Dendritic cell treated with granulocyte-macrophage colony-stimulating factor and Interleukin-4, amounts not matched to agents 40 ng/mL and 50 ng/mL, for 4 days (primary cell): ENCODE measurements at regions not wholly inside any gene's neighbourhood (a gene's known extent, or its start where the extent isn't known, plus 50 kb on each side); places are given as distances from the start of the nearest gene placed in this dataset.
"Not testable (repeated sequence)": the region's sequence is repeated elsewhere in the genome, so short reads cannot be mapped to it uniquely, and the experiment has no call there.

Experiments used
- H3K27ac Mint-ChIP-seq: one replicate; pipeline ENCODE4 v1.8.0; 2022; ENCODE audit warnings: mild to moderate bottlenecking, mixed read lengths
- H3K27me3 Mint-ChIP-seq: one replicate; pipeline ENCODE4 v1.8.0; 2022; ENCODE audit warnings: mild to moderate bottlenecking, mixed read lengths
- H3K36me3 Mint-ChIP-seq: one replicate; pipeline ENCODE4 v1.8.0; 2022; ENCODE audit warnings: low read depth, mixed read lengths
- H3K4me1 Mint-ChIP-seq: one replicate; pipeline ENCODE4 v1.8.0; 2022; ENCODE audit warnings: low read depth, mixed read lengths
- H3K4me3 Mint-ChIP-seq: one replicate; pipeline ENCODE4 v1.8.0; 2022; ENCODE audit warnings: mild to moderate bottlenecking, moderate library complexity, mixed read lengths
- H3K9me3 Mint-ChIP-seq: one replicate; pipeline ENCODE4 v1.8.0; 2022; ENCODE audit warnings: mixed read lengths
- intact Hi-C: fragments of 100-400 bp; cut with micrococcal nuclease; formaldehyde crosslinking; loops from one replicate; pipeline ENCODE4 v1.15.0; 2022

GRCh38 chr13:37510441-37510840, 88.1 kb downstream of the POSTN start:
- Mint-ChIP-seq H3K27me3 (no peaks in the 10 kb centered on the region), H3K4me1 (no peaks in the 10 kb centered on the region), H3K36me3 (no peaks in the 10 kb centered on the region), H3K4me3 (no peak overlapping the region), H3K27ac (no peak overlapping the region), H3K9me3 (peaks cover 5% of the 10 kb centered on the region)
- intact Hi-C loops = no loop called here

- Mint-ChIP-seq H3K4me3 (no peak overlapping the region), H3K4me1 (no peaks in the 10 kb centered on the region), H3K27me3 (no peaks in the 10 kb centered on the region), H3K36me3 (no peaks in the 10 kb centered on the region), H3K9me3 (peaks cover 5% of the 10 kb centered on the region), H3K27ac (no peak overlapping the region)
- intact Hi-C loops = no loop called here
Measured at GRCh38 chr13:37505531-37505930, 93.0 kb downstream of the POSTN start.

- H3K36me3 Mint-ChIP-seq = no peaks in the 10 kb centered on the region
Measured at GRCh38 chr13:37504251-37504650, 94.3 kb downstream of the POSTN start.

GRCh38 chr13:37503287-37503686, 95.3 kb downstream of the POSTN start:
- no peaks in the 10 kb centered on the region for H3K27me3 Mint-ChIP-seq
- no peaks in the 10 kb centered on the region for H3K36me3 Mint-ChIP-seq
- no peak overlapping the region for H3K4me3 Mint-ChIP-seq
- no peak overlapping the region for H3K27ac Mint-ChIP-seq
- no peaks in the 10 kb centered on the region for H3K4me1 Mint-ChIP-seq
- intact Hi-C loops = no loop called here
- peaks cover 5% of the 10 kb centered on the region for H3K9me3 Mint-ChIP-seq

More at GRCh38 chr13:37504251-37504650, 94.3 kb downstream of the POSTN start:
- Mint-ChIP-seq H3K27me3 (no peaks in the 10 kb centered on the region), H3K4me3 (no peak overlapping the region), H3K27ac (no peak overlapping the region), H3K9me3 (peaks cover 5% of the 10 kb centered on the region), H3K4me1 (no peaks in the 10 kb centered on the region)
- intact Hi-C loops = no loop called here

GRCh38 chr13:37502303-37502993, 96.1 kb downstream of the POSTN start:
- H3K9me3 Mint-ChIP-seq, H3K4me3 Mint-ChIP-seq, H3K27ac Mint-ChIP-seq, H3K36me3 Mint-ChIP-seq, H3K4me1 Mint-ChIP-seq, intact Hi-C loops, H3K27me3 Mint-ChIP-seq: not testable (repeated sequence)

- intact Hi-C loops = no loop called here
- Mint-ChIP-seq H3K27me3 (no peaks in the 10 kb centered on the region), H3K36me3 (no peaks in the 10 kb centered on the region), H3K4me3 (no peak overlapping the region), H3K9me3 (peaks cover 3% of the 10 kb centered on the region), H3K27ac (no peak overlapping the region), H3K4me1 (no peaks in the 10 kb centered on the region)
Measured at GRCh38 chr13:37501187-37501586, 97.4 kb downstream of the POSTN start.

GRCh38 chr13:37495046-37495445, 103.5 kb downstream of the POSTN start:
- Mint-ChIP-seq H3K4me1 (no peaks in the 10 kb centered on the region), H3K36me3 (no peaks in the 10 kb centered on the region), H3K4me3 (no peak overlapping the region), H3K9me3 (peaks cover 7% of the 10 kb centered on the region), H3K27me3 (no peaks in the 10 kb centered on the region), H3K27ac (no peak overlapping the region)
- intact Hi-C loops = no loop called here

GRCh38 chr13:37493775-37494174, 104.8 kb downstream of the POSTN start:
- no peaks in the 10 kb centered on the region for H3K36me3 Mint-ChIP-seq
- no peak overlapping the region for H3K27ac Mint-ChIP-seq

GRCh38 chr13:37492741-37493514, 105.6 kb downstream of the POSTN start:
- Mint-ChIP-seq H3K4me1 (no peaks in the 10 kb centered on the region), H3K4me3 (no peak overlapping the region), H3K27ac (no peak overlapping the region), H3K9me3 (peaks cover 7% of the 10 kb centered on the region), H3K36me3 (no peaks in the 10 kb centered on the region), H3K27me3 (no peaks in the 10 kb centered on the region)
- intact Hi-C loops = no loop called here

More at GRCh38 chr13:37493775-37494174, 104.8 kb downstream of the POSTN start:
- Mint-ChIP-seq H3K9me3 (peaks cover 7% of the 10 kb centered on the region), H3K4me1 (no peaks in the 10 kb centered on the region), H3K4me3 (no peak overlapping the region), H3K27me3 (no peaks in the 10 kb centered on the region)
- intact Hi-C loops = no loop called here

- no peak overlapping the region for H3K4me3 Mint-ChIP-seq
- no peaks in the 10 kb centered on the region for H3K36me3 Mint-ChIP-seq
- intact Hi-C loops = no loop called here
- no peaks in the 10 kb centered on the region for H3K4me1 Mint-ChIP-seq
- H3K9me3 Mint-ChIP-seq = peaks cover 7% of the 10 kb centered on the region
- H3K27me3 Mint-ChIP-seq = no peaks in the 10 kb centered on the region
- no peak overlapping the region for H3K27ac Mint-ChIP-seq
Measured at GRCh38 chr13:37492075-37492474, 106.5 kb downstream of the POSTN start.

GRCh38 chr13:37491661-37492060, 106.9 kb downstream of the POSTN start:
- Mint-ChIP-seq H3K4me3 (no peak overlapping the region), H3K9me3 (peaks cover 7% of the 10 kb centered on the region), H3K27me3 (no peaks in the 10 kb centered on the region), H3K4me1 (no peaks in the 10 kb centered on the region), H3K36me3 (no peaks in the 10 kb centered on the region), H3K27ac (no peak overlapping the region)
- intact Hi-C loops = no loop called here

- Mint-ChIP-seq H3K27ac (no peak overlapping the region), H3K36me3 (no peaks in the 10 kb centered on the region), H3K4me3 (no peak overlapping the region), H3K4me1 (no peaks in the 10 kb centered on the region), H3K9me3 (peaks cover 7% of the 10 kb centered on the region), H3K27me3 (no peaks in the 10 kb centered on the region)
- intact Hi-C loops = no loop called here
Measured at GRCh38 chr13:37490176-37490779, 108.3 kb downstream of the POSTN start.

GRCh38 chr13:37488726-37489125, 109.8 kb downstream of the POSTN start:
- no peak overlapping the region for H3K4me3 Mint-ChIP-seq
- intact Hi-C loops = no loop called here
- no peaks in the 10 kb centered on the region for H3K36me3 Mint-ChIP-seq
- no peaks in the 10 kb centered on the region for H3K4me1 Mint-ChIP-seq
- H3K27ac Mint-ChIP-seq = no peak overlapping the region
- H3K9me3 Mint-ChIP-seq = peaks cover 1% of the 10 kb centered on the region
- H3K27me3 Mint-ChIP-seq = no peaks in the 10 kb centered on the region

GRCh38 chr13:37486171-37486681, 112.3 kb downstream of the POSTN start:
- no peaks in the 10 kb centered on the region for H3K36me3 Mint-ChIP-seq

More at GRCh38 chr13:37486171-37486681, 112.3 kb downstream of the POSTN start:
- intact Hi-C loops = no loop called here
- Mint-ChIP-seq H3K9me3 (no peaks in the 10 kb centered on the region), H3K4me1 (no peaks in the 10 kb centered on the region), H3K27me3 (no peaks in the 10 kb centered on the region), H3K4me3 (no peak overlapping the region), H3K27ac (no peak overlapping the region)
